ENCODE measurements at regions not wholly inside any gene's neighbourhood (a gene's known extent, or its start where the extent isn't known, plus 50 kb on each side); places are given as distances from the start of the nearest gene placed in this dataset.

- no peak for TF ChIP-seq ZNF274 (IDR thresholded peaks at IDR 0.05; ENCODE audit: low read length)
- TF ChIP-seq ZNF274 (tag by site-specific recombination; IDR thresholded peaks at IDR 0.05; ENCODE audit: borderline replicate concordance) = no peak
- no peak for TF ChIP-seq ZNF658 (tag by site-specific recombination; IDR thresholded peaks at IDR 0.05)
Measured at GRCh38 chr9:88041447-88041846, 67.1 kb upstream of the CDK20 start.

Measured in HEK293 (cell line).